ENCODE measurements at regions not wholly inside any gene's neighbourhood (a gene's known extent, or its start where the extent isn't known, plus 50 kb on each side); places are given as distances from the start of the nearest gene placed in this dataset.

GRCh38 chr5:133882846-133883245 is 85.6 kb downstream of the C5orf15 start:
- in situ Hi-C loops (cut with MboI; ENCODE audit: low pct_ligation_motif_present in 1 of 4, low pct_unique_long_range_greater_than_20kb in 1 of 4, low sequenced_read_pairs in 3 of 4): no loop called here
- peaks cover 3% of the 10 kb centered on the region for H3K27me3 ChIP-seq
- peaks cover 0 to 3% (median 0%) of the 10 kb centered on the region in 4 donors for H3K4me1 ChIP-seq
- H3K4me3 ChIP-seq: no peak overlapping the region
- TF ChIP-seq EP300 (IDR thresholded peaks at IDR 0.05; ENCODE audit: low read depth) (no peak), POLR2A (IDR thresholded peaks at IDR 0.05) (no peak), POLR2AphosphoS5 (IDR thresholded peaks at IDR 0.05) (no peak)
- TF ChIP-seq, protein P1, sequence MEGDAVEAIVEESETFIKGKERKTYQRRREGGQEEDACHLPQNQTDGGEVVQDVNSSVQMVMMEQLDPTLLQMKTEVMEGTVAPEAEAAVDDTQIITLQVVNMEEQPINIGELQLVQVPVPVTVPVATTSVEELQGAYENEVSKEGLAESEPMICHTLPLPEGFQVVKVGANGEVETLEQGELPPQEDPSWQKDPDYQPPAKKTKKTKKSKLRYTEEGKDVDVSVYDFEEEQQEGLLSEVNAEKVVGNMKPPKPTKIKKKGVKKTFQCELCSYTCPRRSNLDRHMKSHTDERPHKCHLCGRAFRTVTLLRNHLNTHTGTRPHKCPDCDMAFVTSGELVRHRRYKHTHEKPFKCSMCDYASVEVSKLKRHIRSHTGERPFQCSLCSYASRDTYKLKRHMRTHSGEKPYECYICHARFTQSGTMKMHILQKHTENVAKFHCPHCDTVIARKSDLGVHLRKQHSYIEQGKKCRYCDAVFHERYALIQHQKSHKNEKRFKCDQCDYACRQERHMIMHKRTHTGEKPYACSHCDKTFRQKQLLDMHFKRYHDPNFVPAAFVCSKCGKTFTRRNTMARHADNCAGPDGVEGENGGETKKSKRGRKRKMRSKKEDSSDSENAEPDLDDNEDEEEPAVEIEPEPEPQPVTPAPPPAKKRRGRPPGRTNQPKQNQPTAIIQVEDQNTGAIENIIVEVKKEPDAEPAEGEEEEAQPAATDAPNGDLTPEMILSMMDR (IDR thresholded peaks at IDR 0.05): no peak
- no peak for DNase-seq
- no peak overlapping the region for H3K27ac ChIP-seq
- intact Hi-C loops (cut with DNase I; ENCODE audit: low total_unique reads): no loop called here
- no peaks in the 10 kb centered on the region for H3K9me3 ChIP-seq
- WGBS, 2 donors (ENCODE audit: low coverage in 1 of 2): 85 to 100% methylated on average over 5 to 10 of the region's 10 CpGs
- no peaks in the 10 kb centered on the region for H3K36me3 ChIP-seq

DNA sequence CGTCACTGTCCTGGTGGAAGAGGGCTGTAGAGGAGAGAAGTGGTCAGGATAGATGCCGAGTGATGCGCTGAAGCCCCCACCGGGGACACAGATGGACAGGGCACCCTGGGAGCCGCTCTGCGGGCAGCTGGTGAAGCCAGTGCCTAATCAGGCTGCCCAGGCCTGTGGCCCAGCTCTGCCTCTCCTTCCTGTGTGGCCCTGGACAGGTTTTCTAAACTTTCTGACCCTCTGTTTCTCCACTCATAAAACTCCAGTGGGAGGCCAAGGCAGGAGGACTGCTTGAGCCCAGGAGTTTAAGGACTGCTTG is 86.1 kb downstream of the C5orf15 start:
- WGBS, 2 donors (ENCODE audit: low coverage in 1 of 2): 89% methylated on average over 6 of the region's 6 CpGs; no CpG with 5 or more reads in 1 of the 2 donors
- H3K9me3 ChIP-seq: no peaks in the 10 kb centered on the region
- H3K36me3 ChIP-seq: no peaks in the 10 kb centered on the region
- TF ChIP-seq POLR2A (IDR thresholded peaks at IDR 0.05): no peak
- no peak overlapping the region for H3K27ac ChIP-seq
- peaks cover 3% of the 10 kb centered on the region for H3K27me3 ChIP-seq
- DNase-seq: no peak
- peaks cover 0 to 3% (median 0%) of the 10 kb centered on the region in 4 donors for H3K4me1 ChIP-seq
- intact Hi-C loops (cut with DNase I; ENCODE audit: low total_unique reads): no loop called here
- no peak overlapping the region for H3K4me3 ChIP-seq
- in situ Hi-C loops (cut with MboI; ENCODE audit: low pct_ligation_motif_present in 1 of 4, low pct_unique_long_range_greater_than_20kb in 1 of 4, low sequenced_read_pairs in 3 of 4): no loop called here

DNA sequence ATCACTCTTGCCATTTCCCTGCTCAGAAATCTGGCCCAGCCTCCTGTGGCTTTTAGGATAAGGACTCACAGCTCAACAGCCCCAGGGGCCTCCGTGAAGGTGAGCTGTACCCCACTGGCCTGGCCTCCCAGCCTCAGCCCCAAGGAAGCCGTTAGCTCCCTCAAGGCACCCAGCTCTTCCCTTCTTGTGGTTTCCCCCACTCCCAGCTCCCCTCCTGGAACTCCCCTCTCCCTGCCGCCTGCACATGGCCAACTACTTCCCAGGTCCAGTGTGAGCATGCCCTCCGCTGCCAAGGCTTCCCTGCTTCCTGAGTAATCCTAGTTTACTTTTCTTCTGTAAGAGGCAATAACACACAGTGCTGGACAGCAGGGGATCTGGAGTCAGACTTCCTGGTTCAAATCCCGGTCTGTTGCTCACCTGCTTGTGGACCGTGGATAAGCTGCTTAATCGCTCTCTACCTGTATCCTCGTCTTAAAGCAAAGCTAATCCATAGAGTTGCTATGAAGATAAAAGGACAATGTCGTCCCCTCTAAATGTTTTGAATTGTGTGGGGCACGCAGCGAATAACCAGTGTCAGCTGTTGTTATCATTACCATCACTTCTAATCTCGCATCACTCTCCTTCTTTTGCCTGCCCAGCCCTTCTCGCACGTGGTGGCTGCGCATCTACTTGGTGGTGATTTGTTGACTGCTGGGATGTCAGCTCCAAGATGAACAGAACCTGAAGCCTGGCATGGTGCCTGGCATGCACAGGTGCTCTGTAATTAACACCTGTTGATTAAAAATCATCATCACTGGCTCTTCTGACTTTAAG is 86.6 kb downstream of the C5orf15 start:
- in situ Hi-C loops (cut with MboI; ENCODE audit: low pct_ligation_motif_present in 1 of 4, low pct_unique_long_range_greater_than_20kb in 1 of 4, low sequenced_read_pairs in 3 of 4) (no loop called here), intact Hi-C loops (cut with DNase I; ENCODE audit: low total_unique reads) (no loop called here)
- 67% methylated on average over 15 of the region's 15 CpGs; no CpG with 5 or more reads in 1 of the 2 donors for whole genome bisulfite sequencing, 2 donors (ENCODE audit: low coverage in 1 of 2)
- peaks cover 3% of the 10 kb centered on the region for H3K27me3 ChIP-seq
- TF ChIP-seq EP300 (IDR thresholded peaks at IDR 0.05; ENCODE audit: low read depth) (no peak), POLR2A (IDR thresholded peaks at IDR 0.05) (no peak)
- TF ChIP-seq, protein P1 (IDR thresholded peaks at IDR 0.05): no peak
- H3K4me3 ChIP-seq: no peak overlapping the region
- no peak overlapping the region for H3K27ac ChIP-seq
- DNase-seq: no peak
- no peaks in the 10 kb centered on the region for H3K36me3 ChIP-seq
- peaks cover 0 to 3% (median 0%) of the 10 kb centered on the region in 4 donors for H3K4me1 ChIP-seq
- no peaks in the 10 kb centered on the region for H3K9me3 ChIP-seq

DNA sequence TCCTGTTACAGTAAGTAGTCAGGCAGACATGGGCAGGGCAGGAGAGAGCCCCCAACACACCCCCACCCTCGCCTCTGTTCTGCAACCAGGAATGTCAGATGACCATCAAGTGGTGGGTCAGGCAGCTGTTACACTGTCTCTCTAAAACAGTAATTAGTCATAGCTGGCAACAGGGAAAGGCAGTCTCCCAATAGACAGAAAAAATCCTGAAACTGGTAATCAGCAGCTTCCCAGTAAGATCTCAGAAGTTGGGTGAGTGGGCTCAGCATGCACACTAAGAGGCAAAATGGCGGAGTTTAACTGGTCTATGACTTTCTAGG is 90.2 kb downstream of the C5orf15 start:
- 82% methylated on average over 2 of the region's 2 CpGs; no CpG with 5 or more reads in 1 of the 2 donors for whole genome bisulfite sequencing, 2 donors (ENCODE audit: low coverage in 1 of 2)
- in situ Hi-C loops (cut with MboI; ENCODE audit: low pct_ligation_motif_present in 1 of 4, low pct_unique_long_range_greater_than_20kb in 1 of 4, low sequenced_read_pairs in 3 of 4): no loop called here

More for the DNA sequence above, 90.2 kb downstream of the C5orf15 start:
- no peak for TF ChIP-seq POLR2AphosphoS5 (IDR thresholded peaks at IDR 0.05)
- TF ChIP-seq, protein P1 (IDR thresholded peaks at IDR 0.05): no peak
- TF ChIP-seq POLR2A (IDR thresholded peaks at IDR 0.05): no peak
- TF ChIP-seq EP300 (IDR thresholded peaks at IDR 0.05; ENCODE audit: low read depth): no peak
- peaks cover 3% of the 10 kb centered on the region for H3K27me3 ChIP-seq
- no peak overlapping the region for H3K27ac ChIP-seq
- no peak for DNase-seq
- H3K4me1 ChIP-seq: no peaks in the 10 kb centered on the region
- intact Hi-C loops (cut with DNase I; ENCODE audit: low total_unique reads): loop anchor here (10.0 kb wide), 1 partner anchor 763 kb away; no protein-coding TSS in a partner anchor
- H3K9me3 ChIP-seq: no peaks in the 10 kb centered on the region
- H3K4me3 ChIP-seq: no peak overlapping the region
- no peaks in the 10 kb centered on the region for H3K36me3 ChIP-seq
